ENCODE measurements at regions not wholly inside any gene's neighbourhood (a gene's known extent, or its start where the extent isn't known, plus 50 kb on each side); places are given as distances from the start of the nearest gene placed in this dataset.
"Not testable (repeated sequence)": the region's sequence is repeated elsewhere in the genome, so short reads cannot be mapped to it uniquely, and the experiment has no call there.

- 93% methylated on average over 3 of the region's 3 CpGs for WGBS
- Histone ChIP-seq H3K4me3 (ENCODE audit: low read depth in 1 of 3, low read length in 3 of 3) (no peak overlapping the region), H3K9ac (ENCODE audit: low read depth in 1 of 2, low read length in 2 of 2) (no peak overlapping the region), H3K4me1 (ENCODE audit: control insufficient read depth in 4 of 4, insufficient read depth in 4 of 4, low read length in 3 of 4) (no peaks in the 10 kb centered on the region), H3K36me3 (ENCODE audit: control insufficient read depth in 4 of 4, insufficient read depth in 3 of 4, low read depth in 1 of 4, low read length in 3 of 4) (no peaks in the 10 kb centered on the region), H3K9me3 (ENCODE audit: control insufficient read depth in 4 of 4, low read length in 3 of 4) (no peaks in the 10 kb centered on the region), H3K27ac (ENCODE audit: low read depth in 1 of 2, low read length in 2 of 2) (no peak overlapping the region), H3K27me3 (ENCODE audit: control insufficient read depth in 4 of 4, insufficient read depth in 4 of 4, low read length in 3 of 4) (no peaks in the 10 kb centered on the region)
- TF ChIP-seq TAF1 (conservative IDR thresholded peaks at IDR 0.05) (no peak), HNF4A (conservative IDR thresholded peaks at IDR 0.05) (no peak), REST (IDR thresholded peaks at IDR 0.05) (no peak), MAX (IDR thresholded peaks at IDR 0.05) (no peak), JUND (IDR thresholded peaks at IDR 0.05) (no peak)
- DNase-seq (ENCODE audit: low spot score) = no peak
Measured at GRCh38 chr7:119283353-119283752, 989.6 kb upstream of the KCND2 start.

- 79% methylated on average over 1 of the region's 1 CpG for WGBS
- no peak overlapping the region for H3K9ac ChIP-seq (ENCODE audit: low read depth in 1 of 2, low read length in 2 of 2)
- H3K36me3 ChIP-seq (ENCODE audit: control insufficient read depth in 4 of 4, insufficient read depth in 3 of 4, low read depth in 1 of 4, low read length in 3 of 4) = no peaks in the 10 kb centered on the region
- no peaks in the 10 kb centered on the region for H3K4me1 ChIP-seq (ENCODE audit: control insufficient read depth in 4 of 4, insufficient read depth in 4 of 4, low read length in 3 of 4)
- TF ChIP-seq TAF1 (conservative IDR thresholded peaks at IDR 0.05) (no peak), SP1 (IDR thresholded peaks at IDR 0.05) (no peak), GABPA (IDR thresholded peaks at IDR 0.05 in 1 of 2, conservative IDR thresholded peaks at IDR 0.05 in 1 of 2) (no peak), HNF4G (IDR thresholded peaks at IDR 0.05) (no peak), YY1 (IDR thresholded peaks at IDR 0.05) (no peak), HNF4A (conservative IDR thresholded peaks at IDR 0.05) (no peak), ATF3 (IDR thresholded peaks at IDR 0.05) (no peak), ZBTB33 (IDR thresholded peaks at IDR 0.05) (no peak), EGR1 (IDR thresholded peaks at IDR 0.05; ENCODE audit: low read depth in 2 of 2) (no peak)
- no peak for DNase-seq (ENCODE audit: low spot score)
- H3K27me3 ChIP-seq (ENCODE audit: control insufficient read depth in 4 of 4, insufficient read depth in 4 of 4, low read length in 3 of 4) = no peaks in the 10 kb centered on the region
- no peak overlapping the region for H3K27ac ChIP-seq (ENCODE audit: low read depth in 1 of 2, low read length in 2 of 2)
- H3K4me3 ChIP-seq (ENCODE audit: low read depth in 1 of 3, low read length in 3 of 3) = no peak overlapping the region
- no peaks in the 10 kb centered on the region for H3K9me3 ChIP-seq (ENCODE audit: control insufficient read depth in 4 of 4, low read length in 3 of 4)
Measured at GRCh38 chr7:119288416-119288815, 984.6 kb upstream of the KCND2 start.

GRCh38 chr7:119300341-119300740 lies 972.6 kb upstream of the KCND2 start:
- not testable (repeated sequence) for H3K4me3 ChIP-seq (ENCODE audit: low read depth in 1 of 3, low read length in 3 of 3); H3K9me3 ChIP-seq (ENCODE audit: control insufficient read depth in 4 of 4, low read length in 3 of 4); DNase-seq (ENCODE audit: low spot score); H3K36me3 ChIP-seq (ENCODE audit: control insufficient read depth in 4 of 4, insufficient read depth in 3 of 4, low read depth in 1 of 4, low read length in 3 of 4); H3K9ac ChIP-seq (ENCODE audit: low read depth in 1 of 2, low read length in 2 of 2); H3K27me3 ChIP-seq (ENCODE audit: control insufficient read depth in 4 of 4, insufficient read depth in 4 of 4, low read length in 3 of 4); H3K27ac ChIP-seq (ENCODE audit: low read depth in 1 of 2, low read length in 2 of 2); H3K4me1 ChIP-seq (ENCODE audit: control insufficient read depth in 4 of 4, insufficient read depth in 4 of 4, low read length in 3 of 4)
- 80% methylated on average over 3 of the region's 3 CpGs for WGBS

Measured in liver (tissue), 7 donors.